ENCODE measurements at regions not wholly inside any gene's neighbourhood (a gene's known extent, or its start where the extent isn't known, plus 50 kb on each side); places are given as distances from the start of the nearest gene placed in this dataset.

DNA sequence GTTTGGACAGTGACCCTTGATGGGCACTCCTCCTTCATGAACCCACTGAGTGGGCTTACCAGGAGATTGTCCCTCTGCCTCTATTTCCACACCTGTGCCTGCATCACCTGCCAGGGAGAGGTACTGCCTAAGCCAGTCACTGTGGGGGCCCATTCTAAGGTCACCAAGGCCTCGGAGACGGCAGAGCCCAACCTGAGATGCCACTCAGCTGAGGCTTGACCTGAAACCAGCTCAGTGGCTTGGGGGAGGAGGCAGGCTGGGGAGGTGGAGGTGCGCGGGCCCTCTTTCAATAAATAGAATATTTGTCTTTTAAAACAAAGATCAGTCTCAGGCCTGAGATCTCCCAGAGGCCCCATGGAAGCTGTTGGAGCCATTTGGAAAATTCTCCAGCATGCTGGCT lies 84.5 kb downstream of the DHCR7 start:
- H3K4me3 ChIP-seq: no peak overlapping the region
- TF ChIP-seq EZH2 (IDR thresholded peaks at IDR 0.05): no peak
- TF ChIP-seq FOXP2 (optimal IDR thresholded peaks at IDR 0.05; ENCODE audit: control extremely low read depth, extremely low read length, insufficient read depth): no peak
- H3K36me3 ChIP-seq (ENCODE audit: insufficient read depth, low read length): no peaks in the 10 kb centered on the region
- no peak overlapping the region for H3K9ac ChIP-seq (ENCODE audit: insufficient read length)
- no peak for DNase-seq (ENCODE audit: low read depth, low spot score)
- H3K9me3 ChIP-seq (ENCODE audit: low read depth, low read length): no peaks in the 10 kb centered on the region
- H3K27ac ChIP-seq: no peak overlapping the region

DNA sequence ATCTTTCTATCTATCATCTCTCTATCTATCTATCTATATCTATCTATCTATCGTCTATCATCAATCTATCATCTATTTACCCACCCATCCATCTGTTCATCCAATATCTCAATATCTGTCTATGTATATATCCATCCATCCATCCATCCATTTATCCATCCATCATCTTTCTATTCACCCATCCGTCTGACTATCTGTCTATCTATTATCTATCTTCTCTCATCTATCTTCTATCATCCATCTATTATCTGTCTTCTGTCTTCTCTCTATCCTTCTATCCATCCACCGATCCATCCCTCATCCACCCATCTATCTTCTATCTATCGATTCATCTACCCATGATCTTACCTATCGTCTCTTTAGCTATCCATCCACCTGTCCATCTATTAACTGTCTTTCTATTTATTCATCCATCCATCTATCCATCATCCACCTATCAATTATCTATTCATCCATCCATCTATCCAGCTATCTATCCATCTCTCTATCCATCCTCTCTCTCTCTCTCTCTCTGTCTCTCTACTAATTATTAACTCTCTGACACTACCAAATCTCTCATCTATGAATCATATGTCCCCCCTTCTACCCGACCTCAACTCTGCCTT lies 89.1 kb downstream of the DHCR7 start:
- no peaks in the 10 kb centered on the region for H3K9me3 ChIP-seq (ENCODE audit: low read depth, low read length)

DNA sequence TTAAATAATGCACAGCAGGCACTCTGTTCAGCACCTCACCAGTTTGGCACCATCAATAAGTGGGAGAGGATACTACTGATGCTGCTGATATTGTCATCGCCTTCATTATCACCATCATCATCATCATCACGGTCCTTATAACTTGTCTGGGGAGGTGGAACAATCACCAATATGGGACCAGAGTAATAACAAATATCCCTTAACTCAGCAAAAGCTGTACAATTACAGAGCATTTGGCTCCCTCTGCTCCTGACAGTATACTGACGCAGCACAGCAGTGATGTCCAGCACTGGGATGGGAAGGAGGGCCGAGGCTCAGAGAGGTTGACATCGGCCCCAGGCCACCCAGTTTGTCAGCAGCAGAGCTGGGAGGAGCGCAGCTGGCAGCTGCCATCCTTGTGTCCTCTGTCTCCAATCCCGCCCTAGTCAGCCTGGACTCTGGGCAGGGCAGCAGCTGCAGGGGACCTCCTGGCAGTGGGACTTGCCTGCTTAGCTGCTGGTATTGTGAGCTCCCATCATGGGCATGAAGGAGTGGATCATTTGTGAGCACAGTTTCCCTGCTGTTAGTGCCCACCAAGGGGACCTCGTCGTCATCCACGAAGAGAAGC lies 90.0 kb downstream of the DHCR7 start:
- H3K4me3 ChIP-seq: no peak overlapping the region
- no peaks in the 10 kb centered on the region for H3K9me3 ChIP-seq (ENCODE audit: low read depth, low read length)
- DNase-seq (ENCODE audit: low read depth, low spot score): no peak
- H3K27ac ChIP-seq: no peak overlapping the region
- H3K36me3 ChIP-seq (ENCODE audit: insufficient read depth, low read length): no peaks in the 10 kb centered on the region
- no peak overlapping the region for H3K9ac ChIP-seq (ENCODE audit: insufficient read length)
- TF ChIP-seq POLR2AphosphoS5 (IDR thresholded peaks at IDR 0.05; ENCODE audit: borderline replicate concordance, low read depth, low read length) (no peak), FOXP2 (optimal IDR thresholded peaks at IDR 0.05; ENCODE audit: control extremely low read depth, extremely low read length, insufficient read depth) (no peak), EZH2 (IDR thresholded peaks at IDR 0.05) (no peak)

More for the DNA sequence above, 89.1 kb downstream of the DHCR7 start:
- H3K36me3 ChIP-seq (ENCODE audit: insufficient read depth, low read length): no peaks in the 10 kb centered on the region
- H3K9ac ChIP-seq (ENCODE audit: insufficient read length): no peak overlapping the region
- TF ChIP-seq FOXP2 (optimal IDR thresholded peaks at IDR 0.05; ENCODE audit: control extremely low read depth, extremely low read length, insufficient read depth) (no peak), EZH2 (IDR thresholded peaks at IDR 0.05) (no peak), POLR2AphosphoS5 (IDR thresholded peaks at IDR 0.05; ENCODE audit: borderline replicate concordance, low read depth, low read length) (no peak)
- no peak overlapping the region for H3K27ac ChIP-seq
- DNase-seq (ENCODE audit: low read depth, low spot score): no peak
- H3K4me3 ChIP-seq: no peak overlapping the region

DNA sequence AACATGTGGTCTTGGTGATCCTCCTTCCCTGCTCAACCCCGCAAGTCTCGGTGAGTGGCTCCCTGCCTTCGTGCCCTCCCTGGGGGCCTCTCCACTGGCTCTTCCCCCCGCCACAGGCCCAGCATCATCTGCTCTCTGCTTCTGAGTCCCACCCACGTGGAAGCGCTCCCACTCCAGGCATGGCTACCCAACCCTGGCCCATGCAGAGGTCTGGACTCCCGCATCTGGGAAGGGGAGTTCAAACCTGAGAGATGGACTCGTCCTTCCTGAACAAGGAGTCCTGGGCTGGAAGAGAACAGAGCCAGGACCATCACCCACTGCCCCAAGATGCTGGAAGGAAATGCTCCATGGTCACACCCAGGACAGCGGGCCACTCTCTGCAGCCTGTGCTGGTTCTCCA lies 90.8 kb downstream of the DHCR7 start:
- H3K4me3 ChIP-seq: no peak overlapping the region
- H3K36me3 ChIP-seq (ENCODE audit: insufficient read depth, low read length): no peaks in the 10 kb centered on the region
- H3K9ac ChIP-seq (ENCODE audit: insufficient read length): no peak overlapping the region
- H3K27ac ChIP-seq: no peak overlapping the region
- no peaks in the 10 kb centered on the region for H3K9me3 ChIP-seq (ENCODE audit: low read depth, low read length)
- TF ChIP-seq FOXP2 (optimal IDR thresholded peaks at IDR 0.05; ENCODE audit: control extremely low read depth, extremely low read length, insufficient read depth): no peak
- TF ChIP-seq POLR2AphosphoS5 (IDR thresholded peaks at IDR 0.05; ENCODE audit: borderline replicate concordance, low read depth, low read length): no peak
- no peak for TF ChIP-seq EZH2 (IDR thresholded peaks at IDR 0.05)
- DNase-seq (ENCODE audit: low read depth, low spot score): no peak

DNA sequence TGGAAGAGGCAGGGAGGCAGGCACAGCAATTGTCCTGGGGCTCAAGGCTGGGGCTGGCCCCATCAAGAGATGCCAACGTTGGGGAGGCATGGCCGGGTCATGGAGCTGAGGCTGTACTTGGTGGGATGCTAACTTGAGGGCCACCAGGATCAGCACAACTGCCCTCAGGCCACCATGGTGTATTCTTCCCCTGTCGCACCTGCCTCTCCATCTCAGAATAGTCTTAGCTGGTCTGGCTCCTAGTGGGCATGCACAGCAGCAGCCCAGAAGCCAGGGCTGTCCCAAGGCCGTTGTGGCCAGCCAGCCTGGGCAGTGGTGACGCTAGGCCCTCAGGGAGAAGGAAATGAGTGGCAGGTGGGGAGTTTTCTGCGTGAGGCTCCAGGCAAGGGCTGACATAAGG lies 91.3 kb downstream of the DHCR7 start:
- no peak overlapping the region for H3K4me3 ChIP-seq
- TF ChIP-seq FOXP2 (optimal IDR thresholded peaks at IDR 0.05; ENCODE audit: control extremely low read depth, extremely low read length, insufficient read depth): no peak
- no peak for TF ChIP-seq EZH2 (IDR thresholded peaks at IDR 0.05)
- no peak for TF ChIP-seq POLR2AphosphoS5 (IDR thresholded peaks at IDR 0.05; ENCODE audit: borderline replicate concordance, low read depth, low read length)
- no peak for DNase-seq (ENCODE audit: low read depth, low spot score)
- no peak overlapping the region for H3K9ac ChIP-seq (ENCODE audit: insufficient read length)
- H3K27ac ChIP-seq: no peak overlapping the region
- H3K9me3 ChIP-seq (ENCODE audit: low read depth, low read length): no peaks in the 10 kb centered on the region
- H3K36me3 ChIP-seq (ENCODE audit: insufficient read depth, low read length): no peaks in the 10 kb centered on the region

DNA sequence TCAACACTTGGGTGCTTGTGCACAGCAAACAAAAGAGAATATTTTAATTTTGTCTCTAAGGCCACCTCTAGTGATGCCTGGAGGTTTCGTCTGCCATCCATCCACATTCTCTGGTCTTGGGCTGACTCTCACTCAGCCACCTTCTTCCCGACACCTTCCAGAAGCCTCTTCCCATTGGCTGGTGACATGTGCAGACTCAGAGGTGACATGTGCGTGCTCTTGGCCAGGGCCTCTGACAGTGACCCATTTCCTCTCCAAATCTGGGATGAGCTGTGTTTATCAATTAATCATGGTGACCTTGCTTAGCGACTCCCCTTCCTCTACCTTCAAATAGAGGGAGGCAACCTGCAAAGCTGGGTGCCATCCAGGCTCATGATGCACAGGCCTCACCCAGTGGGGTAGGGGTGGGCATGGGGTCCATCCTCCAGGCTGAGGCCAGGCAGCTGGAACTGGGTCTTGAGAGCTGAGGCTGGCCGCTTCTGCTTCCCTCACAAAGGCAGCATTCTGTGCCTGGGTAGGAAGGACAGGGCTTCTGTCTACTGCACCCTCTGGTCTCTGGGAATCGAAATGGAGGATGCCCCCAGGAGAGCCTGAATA lies 91.8 kb downstream of the DHCR7 start:
- no peak for DNase-seq (ENCODE audit: low read depth, low spot score)
- Histone ChIP-seq H3K36me3 (ENCODE audit: insufficient read depth, low read length) (no peaks in the 10 kb centered on the region), H3K9me3 (ENCODE audit: low read depth, low read length) (no peaks in the 10 kb centered on the region), H3K9ac (ENCODE audit: insufficient read length) (no peak overlapping the region), H3K27ac (no peak overlapping the region), H3K4me3 (no peak overlapping the region)
- no peak for TF ChIP-seq FOXP2 (optimal IDR thresholded peaks at IDR 0.05; ENCODE audit: control extremely low read depth, extremely low read length, insufficient read depth)
- TF ChIP-seq EZH2 (IDR thresholded peaks at IDR 0.05): no peak
- TF ChIP-seq POLR2AphosphoS5 (IDR thresholded peaks at IDR 0.05; ENCODE audit: borderline replicate concordance, low read depth, low read length): no peak

DNA sequence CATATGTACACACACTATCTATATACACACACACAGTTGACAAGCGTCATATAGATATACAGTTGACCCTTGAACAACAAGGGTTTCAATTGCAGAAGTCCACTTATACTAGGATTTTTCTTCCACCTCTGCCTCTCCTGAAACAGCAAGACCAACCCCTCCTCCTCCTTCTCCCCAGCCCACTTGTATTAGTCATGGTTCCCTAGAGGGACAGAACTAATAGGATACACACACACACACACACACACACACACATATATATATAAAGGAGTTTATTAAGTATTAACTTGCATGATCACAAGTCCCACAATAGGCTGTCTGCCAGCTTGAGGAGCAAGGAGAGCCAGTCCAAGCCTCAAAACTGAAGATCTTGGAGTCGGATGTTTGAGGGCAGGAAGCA lies 92.9 kb downstream of the DHCR7 start:
- no peaks in the 10 kb centered on the region for H3K36me3 ChIP-seq (ENCODE audit: insufficient read depth, low read length)
- DNase-seq (ENCODE audit: low read depth, low spot score): no peak
- no peaks in the 10 kb centered on the region for H3K9me3 ChIP-seq (ENCODE audit: low read depth, low read length)
- no peak overlapping the region for H3K27ac ChIP-seq
- no peak overlapping the region for H3K4me3 ChIP-seq
- TF ChIP-seq FOXP2 (optimal IDR thresholded peaks at IDR 0.05; ENCODE audit: control extremely low read depth, extremely low read length, insufficient read depth) (no peak), POLR2AphosphoS5 (IDR thresholded peaks at IDR 0.05; ENCODE audit: borderline replicate concordance, low read depth, low read length) (no peak), EZH2 (IDR thresholded peaks at IDR 0.05) (no peak)
- H3K9ac ChIP-seq (ENCODE audit: insufficient read length): no peak overlapping the region

DNA sequence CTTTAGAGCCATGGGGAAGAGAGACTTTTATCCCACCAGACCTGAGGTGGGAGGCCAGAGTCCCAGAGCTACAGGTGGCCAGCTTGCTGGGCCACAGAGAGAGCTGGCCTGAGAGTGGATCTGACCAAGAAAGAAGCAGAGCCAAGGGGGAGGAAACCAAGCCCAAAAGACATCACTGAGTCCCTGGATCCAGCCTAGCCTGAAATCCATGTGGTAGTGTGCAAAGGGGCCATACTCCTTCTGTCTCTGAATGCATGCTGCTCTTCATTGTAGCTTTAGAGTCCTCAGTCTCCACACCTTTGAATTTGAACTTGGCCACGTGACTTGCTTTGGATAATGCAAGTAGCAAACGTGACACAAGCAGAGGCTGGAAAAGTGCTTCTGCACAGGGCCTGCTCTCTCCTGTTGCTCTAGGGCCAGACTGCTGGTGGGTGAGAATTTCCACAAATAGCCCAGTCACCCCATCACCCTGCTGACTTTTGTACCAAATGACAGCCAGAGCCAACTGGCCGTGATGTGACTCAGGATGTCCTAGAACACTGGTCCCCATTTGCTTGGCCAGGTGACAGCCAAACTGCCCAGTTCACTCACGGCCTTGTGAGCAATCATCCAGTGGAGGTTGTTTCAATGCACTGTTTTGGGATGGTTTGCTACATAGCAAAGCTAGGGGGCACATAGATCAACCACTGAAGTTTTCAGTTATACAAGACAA lies 93.6 kb downstream of the DHCR7 start:
- H3K4me3 ChIP-seq: no peak overlapping the region
- no peak for DNase-seq (ENCODE audit: low read depth, low spot score)

More for the DNA sequence above, 93.6 kb downstream of the DHCR7 start:
- TF ChIP-seq EZH2 (IDR thresholded peaks at IDR 0.05) (no peak), FOXP2 (optimal IDR thresholded peaks at IDR 0.05; ENCODE audit: control extremely low read depth, extremely low read length, insufficient read depth) (no peak), POLR2AphosphoS5 (IDR thresholded peaks at IDR 0.05; ENCODE audit: borderline replicate concordance, low read depth, low read length) (no peak)
- Histone ChIP-seq H3K27ac (no peak overlapping the region), H3K36me3 (ENCODE audit: insufficient read depth, low read length) (no peaks in the 10 kb centered on the region), H3K9ac (ENCODE audit: insufficient read length) (no peak overlapping the region), H3K9me3 (ENCODE audit: low read depth, low read length) (no peaks in the 10 kb centered on the region)

All from SK-N-MC (cell line).